ENCODE measurements at regions not wholly inside any gene's neighbourhood (a gene's known extent, or its start where the extent isn't known, plus 50 kb on each side); places are given as distances from the start of the nearest gene placed in this dataset.

DNA sequence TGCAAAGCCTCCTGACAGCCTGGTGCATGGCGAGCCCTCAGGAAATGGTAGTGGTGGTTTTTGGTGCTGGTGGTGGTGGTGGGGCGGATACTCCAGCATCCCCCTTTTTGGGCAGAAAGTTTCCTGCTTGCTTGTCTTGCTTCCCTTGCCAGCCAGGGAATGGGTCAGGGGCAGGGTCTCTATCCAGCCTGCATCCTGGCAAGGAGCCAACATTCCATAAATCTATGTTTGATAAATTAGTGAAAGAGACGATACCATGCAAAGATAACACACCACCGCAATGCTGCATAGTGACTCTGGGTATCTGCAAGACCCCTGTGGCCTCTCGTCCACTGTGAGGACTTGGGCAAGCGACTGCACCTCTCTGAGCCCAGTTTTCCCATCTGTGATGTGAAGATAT is 246.2 kb downstream of the LRFN2 start:
- Histone ChIP-seq H3K36me3 (ENCODE audit: insufficient read depth, low read length) (no peaks in the 10 kb centered on the region), H2AFZ (ENCODE audit: low read depth, low read length) (no peak overlapping the region), H3K27me3 (ENCODE audit: insufficient read depth, low read length) (no peaks in the 10 kb centered on the region), H3K9me3 (ENCODE audit: low read length) (no peaks in the 10 kb centered on the region), H3K4me1 (ENCODE audit: insufficient read depth, low read length) (no peaks in the 10 kb centered on the region), H3K4me3 (ENCODE audit: low read length) (no peak overlapping the region)

DNA sequence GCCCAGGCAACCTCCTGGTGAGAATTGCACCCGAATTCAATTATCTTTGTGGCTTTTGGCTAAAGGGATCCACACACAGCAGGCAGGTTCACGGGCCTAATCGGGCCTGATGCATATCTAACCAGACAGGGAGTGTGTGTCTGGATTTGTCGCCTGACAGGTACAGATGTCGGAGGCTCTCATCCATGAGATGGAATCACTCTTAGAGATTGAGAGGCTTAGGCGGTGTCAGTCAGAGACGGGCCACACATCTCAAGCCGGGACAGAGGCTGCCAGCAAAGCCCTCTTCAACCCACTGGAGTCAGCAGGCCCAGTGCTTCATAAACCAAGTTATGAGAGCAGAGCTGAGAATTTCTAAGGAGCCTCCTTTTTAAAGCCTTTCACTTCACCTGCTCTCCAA is 247.0 kb downstream of the LRFN2 start:
- Histone ChIP-seq H3K9me3 (ENCODE audit: low read length) (no peaks in the 10 kb centered on the region), H2AFZ (ENCODE audit: low read depth, low read length) (no peak overlapping the region), H3K36me3 (ENCODE audit: insufficient read depth, low read length) (no peaks in the 10 kb centered on the region), H3K4me1 (ENCODE audit: insufficient read depth, low read length) (no peaks in the 10 kb centered on the region), H3K4me3 (ENCODE audit: low read length) (no peak overlapping the region), H3K27me3 (ENCODE audit: insufficient read depth, low read length) (no peaks in the 10 kb centered on the region)

DNA sequence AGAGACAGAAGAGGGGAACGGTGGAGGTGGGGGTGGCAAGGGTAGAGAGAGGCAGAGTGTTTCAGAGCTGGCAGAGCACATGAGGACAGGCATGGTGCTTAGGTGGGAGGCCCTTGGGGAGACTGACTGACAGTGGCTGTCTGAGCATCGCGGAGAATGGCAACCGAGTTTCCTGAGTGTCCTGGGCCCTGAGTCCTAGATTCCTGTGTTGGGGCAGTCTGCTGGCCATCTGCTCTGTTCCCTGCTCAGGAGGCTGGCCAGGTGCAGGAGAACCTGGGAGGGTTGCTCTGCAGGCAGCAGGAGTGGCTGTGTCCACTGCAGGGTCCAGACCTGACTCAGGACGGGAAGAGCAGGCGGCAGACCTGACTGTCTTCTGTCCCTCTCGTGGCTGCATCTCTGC is 248.9 kb downstream of the LRFN2 start:
- Histone ChIP-seq H3K4me1 (ENCODE audit: insufficient read depth, low read length) (peaks cover 2% of the 10 kb centered on the region), H2AFZ (ENCODE audit: low read depth, low read length) (no peak overlapping the region), H3K36me3 (ENCODE audit: insufficient read depth, low read length) (no peaks in the 10 kb centered on the region), H3K4me3 (ENCODE audit: low read length) (no peak overlapping the region), H3K9me3 (ENCODE audit: low read length) (no peaks in the 10 kb centered on the region), H3K27me3 (ENCODE audit: insufficient read depth, low read length) (no peaks in the 10 kb centered on the region)

DNA sequence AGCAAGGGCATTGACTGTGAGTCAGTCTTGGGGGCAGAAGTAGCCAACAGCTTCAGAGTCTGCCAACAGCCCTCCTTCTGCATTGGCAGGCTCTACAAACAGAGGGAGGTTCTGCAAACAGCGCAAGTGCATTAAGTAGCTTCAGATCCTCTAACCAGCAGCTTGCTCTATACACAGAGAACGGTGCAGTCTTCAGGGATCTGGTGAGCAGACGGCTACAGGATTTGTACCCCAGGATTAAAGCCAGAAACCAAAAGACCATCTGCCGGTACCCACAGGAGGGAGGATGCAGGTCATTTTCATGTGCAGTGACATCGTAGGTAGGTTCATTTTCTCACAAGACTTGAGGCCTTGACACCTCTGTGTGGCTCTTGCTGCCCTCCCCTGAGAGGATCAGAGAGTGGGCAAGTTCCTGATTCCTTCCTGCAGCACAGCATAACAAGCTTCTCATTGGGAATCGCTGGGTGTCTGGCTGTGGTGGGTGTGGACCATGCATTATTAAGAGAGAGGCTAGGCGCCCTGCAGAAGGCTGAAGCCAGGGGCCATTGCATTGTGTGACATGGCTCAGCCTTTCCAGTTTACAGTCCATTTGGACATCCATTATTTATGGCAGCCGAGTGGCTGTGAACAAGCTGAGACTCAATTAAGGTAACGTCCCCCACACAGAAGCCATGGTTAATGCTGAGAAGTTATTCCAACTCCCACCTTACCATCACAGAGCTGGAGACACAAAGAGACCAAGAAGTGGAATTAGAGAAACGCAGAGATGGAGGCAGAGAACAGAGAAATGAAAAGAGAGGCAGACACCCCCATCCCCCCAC is 250.0 kb downstream of the LRFN2 start:
- H3K4me1 ChIP-seq (ENCODE audit: insufficient read depth, low read length) = peaks cover 2% of the 10 kb centered on the region
- H3K36me3 ChIP-seq (ENCODE audit: insufficient read depth, low read length) = no peaks in the 10 kb centered on the region
- no peak overlapping the region for H2AFZ ChIP-seq (ENCODE audit: low read depth, low read length)
- H3K27me3 ChIP-seq (ENCODE audit: insufficient read depth, low read length) = no peaks in the 10 kb centered on the region
- no peaks in the 10 kb centered on the region for H3K9me3 ChIP-seq (ENCODE audit: low read length)
- H3K4me3 ChIP-seq (ENCODE audit: low read length) = no peak overlapping the region

DNA sequence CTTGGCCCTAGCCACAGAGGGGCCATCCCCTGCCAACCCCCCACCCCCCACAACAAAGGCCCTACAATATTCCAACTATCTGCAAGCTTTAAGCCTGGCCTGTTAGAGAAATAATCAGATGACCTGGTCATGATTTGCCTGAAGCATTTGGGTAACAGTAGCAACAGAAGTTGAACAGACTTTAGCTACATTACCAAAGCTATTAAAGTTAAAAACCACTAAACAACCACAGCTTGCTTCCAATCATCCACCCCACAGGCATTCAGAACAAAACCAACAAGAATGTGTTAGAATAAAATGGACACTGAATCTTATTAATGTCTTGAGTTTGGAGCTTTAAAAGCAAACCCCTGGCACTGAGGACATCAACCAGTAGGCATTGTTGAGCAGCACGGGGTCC is 250.9 kb downstream of the LRFN2 start:
- H2AFZ ChIP-seq (ENCODE audit: low read depth, low read length) = no peak overlapping the region
- H3K4me3 ChIP-seq (ENCODE audit: low read length) = no peak overlapping the region
- no peaks in the 10 kb centered on the region for H3K36me3 ChIP-seq (ENCODE audit: insufficient read depth, low read length)
- H3K4me1 ChIP-seq (ENCODE audit: insufficient read depth, low read length) = peaks cover 2% of the 10 kb centered on the region
- no peaks in the 10 kb centered on the region for H3K9me3 ChIP-seq (ENCODE audit: low read length)
- H3K27me3 ChIP-seq (ENCODE audit: insufficient read depth, low read length) = no peaks in the 10 kb centered on the region

DNA sequence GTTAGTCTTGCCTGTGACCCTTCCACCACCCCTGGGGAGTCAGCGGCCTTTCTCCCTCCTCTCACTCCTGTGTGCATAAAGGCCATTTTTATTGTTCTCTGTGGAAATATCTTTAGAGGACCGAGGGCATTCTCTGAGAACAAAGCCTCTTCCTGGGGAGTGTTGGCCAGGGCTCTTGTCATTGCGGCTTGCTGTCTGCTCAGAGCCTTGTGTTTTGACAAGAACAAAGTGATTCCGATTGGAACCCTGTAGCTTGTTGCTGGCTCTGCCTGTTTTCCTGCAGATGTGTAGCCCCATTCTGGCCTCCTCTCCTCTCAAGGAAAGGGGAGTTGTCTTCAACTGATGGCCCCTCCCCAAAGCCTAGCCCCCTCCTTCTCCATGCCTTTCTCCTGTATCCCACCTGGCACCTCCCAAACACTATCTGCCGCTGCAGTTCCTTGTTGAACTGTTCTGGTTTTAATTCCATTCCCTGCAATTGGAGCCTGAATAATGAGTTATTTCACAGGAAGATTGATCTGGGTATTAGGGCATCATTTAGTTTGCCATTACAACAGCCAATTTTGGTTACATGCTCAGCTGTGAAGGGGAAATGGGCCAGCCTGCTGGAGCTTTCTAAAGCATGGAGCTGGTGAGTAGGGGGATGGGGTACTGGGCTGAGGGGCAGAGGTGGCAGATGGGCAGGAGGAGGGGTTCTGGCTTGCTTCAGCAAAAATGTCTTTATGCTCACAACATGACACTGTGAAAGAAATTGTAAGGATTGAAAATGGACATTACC is 252.5 kb downstream of the LRFN2 start:
- Histone ChIP-seq H2AFZ (ENCODE audit: low read depth, low read length) (no peak overlapping the region), H3K4me1 (ENCODE audit: insufficient read depth, low read length) (peaks cover 2% of the 10 kb centered on the region), H3K9me3 (ENCODE audit: low read length) (no peaks in the 10 kb centered on the region), H3K27me3 (ENCODE audit: insufficient read depth, low read length) (no peaks in the 10 kb centered on the region), H3K36me3 (ENCODE audit: insufficient read depth, low read length) (no peaks in the 10 kb centered on the region), H3K4me3 (ENCODE audit: low read length) (no peak overlapping the region)

DNA sequence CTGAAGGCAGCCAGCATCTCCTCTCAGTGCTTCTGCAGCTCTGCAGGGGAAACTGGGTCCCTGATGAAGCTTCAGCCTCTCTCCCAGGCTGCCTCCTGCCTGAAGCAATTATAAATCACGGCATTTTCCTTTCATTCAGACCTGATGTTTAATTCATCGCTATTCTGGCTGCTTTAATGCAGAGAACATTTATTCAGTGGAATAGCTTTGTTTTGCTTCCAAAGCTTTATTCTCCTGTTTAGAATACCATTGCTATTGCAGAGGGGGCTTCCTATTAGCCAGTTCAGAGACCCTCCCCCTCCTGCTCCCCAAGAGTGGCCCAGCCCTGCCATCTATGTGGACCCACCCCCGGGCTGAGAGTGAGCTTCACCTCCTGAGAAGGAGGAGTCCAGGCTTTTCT is 255.6 kb downstream of the LRFN2 start:
- H3K4me3 ChIP-seq (ENCODE audit: low read length) = no peak overlapping the region
- no peaks in the 10 kb centered on the region for H3K36me3 ChIP-seq (ENCODE audit: insufficient read depth, low read length)
- no peaks in the 10 kb centered on the region for H3K9me3 ChIP-seq (ENCODE audit: low read length)
- no peak overlapping the region for H2AFZ ChIP-seq (ENCODE audit: low read depth, low read length)
- H3K4me1 ChIP-seq (ENCODE audit: insufficient read depth, low read length) = peaks cover 2% of the 10 kb centered on the region
- H3K27me3 ChIP-seq (ENCODE audit: insufficient read depth, low read length) = peaks cover 3% of the 10 kb centered on the region

DNA sequence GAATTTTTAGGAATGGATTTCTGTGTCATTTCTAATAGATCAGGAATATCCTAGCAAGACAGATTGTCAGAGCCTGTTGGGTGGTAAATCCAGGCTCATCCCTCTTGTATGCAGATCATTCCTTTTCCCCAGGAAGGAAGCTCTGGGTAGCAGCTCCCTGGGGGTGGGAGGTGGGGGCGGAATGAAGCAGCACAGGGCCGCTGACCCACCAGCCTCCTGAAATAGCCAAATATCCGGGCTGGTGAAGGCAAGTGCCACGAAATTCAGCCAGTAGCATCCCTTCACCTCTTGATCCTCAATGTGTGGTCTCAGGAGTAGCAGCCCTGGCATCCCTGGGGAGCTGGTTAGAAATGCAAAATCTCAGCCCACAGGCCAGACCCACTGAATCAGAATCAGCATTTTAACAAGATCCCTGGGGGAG is 256.9 kb downstream of the LRFN2 start:
- Histone ChIP-seq H3K27me3 (ENCODE audit: insufficient read depth, low read length) (peaks cover 3% of the 10 kb centered on the region), H3K36me3 (ENCODE audit: insufficient read depth, low read length) (no peaks in the 10 kb centered on the region), H2AFZ (ENCODE audit: low read depth, low read length) (no peak overlapping the region), H3K4me1 (ENCODE audit: insufficient read depth, low read length) (peaks cover 2% of the 10 kb centered on the region), H3K9me3 (ENCODE audit: low read length) (no peaks in the 10 kb centered on the region), H3K4me3 (ENCODE audit: low read length) (no peak overlapping the region)

DNA sequence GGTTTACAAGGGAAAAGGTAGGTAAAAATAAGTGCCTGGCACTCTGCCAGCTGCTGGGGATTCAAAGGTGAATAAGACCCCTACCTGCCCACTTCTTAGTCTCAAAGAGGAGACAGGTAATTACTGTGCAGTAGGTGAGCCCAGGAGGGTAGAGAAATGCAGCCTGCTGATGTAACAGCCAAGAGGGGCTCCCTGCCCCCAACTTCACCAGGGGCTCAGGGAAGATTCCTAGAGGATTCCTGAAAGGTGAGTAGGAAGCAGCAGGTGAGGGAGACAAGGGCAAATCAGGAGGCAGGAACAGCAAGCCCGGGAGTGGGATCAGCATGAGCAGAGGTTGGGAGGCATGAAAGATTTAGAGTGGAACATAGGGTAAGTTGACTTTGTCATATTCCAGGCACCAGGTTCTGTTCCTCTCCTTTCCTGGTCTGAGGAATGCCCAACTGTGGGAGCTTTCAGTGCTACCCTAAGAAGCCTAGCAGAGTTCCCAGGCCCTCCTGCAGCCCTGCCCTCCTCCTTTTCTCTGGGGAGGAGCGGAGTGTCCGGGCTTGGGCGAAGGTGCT is 258.1 kb downstream of the LRFN2 start:
- no peak overlapping the region for H3K4me3 ChIP-seq (ENCODE audit: low read length)
- H2AFZ ChIP-seq (ENCODE audit: low read depth, low read length) = no peak overlapping the region
- H3K36me3 ChIP-seq (ENCODE audit: insufficient read depth, low read length) = no peaks in the 10 kb centered on the region
- H3K27me3 ChIP-seq (ENCODE audit: insufficient read depth, low read length) = peaks cover 3% of the 10 kb centered on the region
- H3K4me1 ChIP-seq (ENCODE audit: insufficient read depth, low read length) = no peaks in the 10 kb centered on the region
- H3K9me3 ChIP-seq (ENCODE audit: low read length) = no peaks in the 10 kb centered on the region

DNA sequence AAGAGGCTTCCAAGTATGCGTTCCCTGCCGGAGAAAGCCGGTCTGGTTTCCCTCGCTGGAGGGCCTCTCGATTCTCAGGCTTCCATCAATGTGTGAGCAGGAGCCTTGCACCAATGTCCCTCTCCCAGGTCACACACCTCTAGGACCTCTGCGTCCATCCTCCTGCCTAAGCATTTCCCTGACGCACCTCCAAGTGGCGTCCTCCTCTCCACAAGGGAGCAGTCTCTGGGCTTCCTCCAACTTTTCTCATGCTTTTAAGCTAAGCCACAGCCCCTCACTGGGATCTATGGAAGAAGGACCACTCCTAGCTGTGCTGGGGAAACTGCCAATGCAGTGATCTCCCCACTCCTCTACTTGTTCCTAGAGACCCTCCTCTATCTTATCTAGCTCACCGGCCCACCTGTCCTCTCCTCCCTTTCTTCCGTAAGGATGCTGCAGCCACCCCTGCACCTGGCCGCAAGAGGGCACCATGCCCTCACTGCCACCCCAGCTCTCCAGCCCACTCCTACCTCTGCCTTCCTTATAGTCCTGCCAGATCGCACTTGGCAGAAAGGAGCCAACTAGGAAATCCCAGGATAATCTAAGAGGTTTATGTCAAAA is 258.7 kb downstream of the LRFN2 start:
- no peak overlapping the region for H3K4me3 ChIP-seq (ENCODE audit: low read length)
- H3K36me3 ChIP-seq (ENCODE audit: insufficient read depth, low read length) = no peaks in the 10 kb centered on the region
- H3K9me3 ChIP-seq (ENCODE audit: low read length) = no peaks in the 10 kb centered on the region
- H3K4me1 ChIP-seq (ENCODE audit: insufficient read depth, low read length) = no peaks in the 10 kb centered on the region
- H3K27me3 ChIP-seq (ENCODE audit: insufficient read depth, low read length) = peaks cover 3% of the 10 kb centered on the region
- H2AFZ ChIP-seq (ENCODE audit: low read depth, low read length) = no peak overlapping the region

DNA sequence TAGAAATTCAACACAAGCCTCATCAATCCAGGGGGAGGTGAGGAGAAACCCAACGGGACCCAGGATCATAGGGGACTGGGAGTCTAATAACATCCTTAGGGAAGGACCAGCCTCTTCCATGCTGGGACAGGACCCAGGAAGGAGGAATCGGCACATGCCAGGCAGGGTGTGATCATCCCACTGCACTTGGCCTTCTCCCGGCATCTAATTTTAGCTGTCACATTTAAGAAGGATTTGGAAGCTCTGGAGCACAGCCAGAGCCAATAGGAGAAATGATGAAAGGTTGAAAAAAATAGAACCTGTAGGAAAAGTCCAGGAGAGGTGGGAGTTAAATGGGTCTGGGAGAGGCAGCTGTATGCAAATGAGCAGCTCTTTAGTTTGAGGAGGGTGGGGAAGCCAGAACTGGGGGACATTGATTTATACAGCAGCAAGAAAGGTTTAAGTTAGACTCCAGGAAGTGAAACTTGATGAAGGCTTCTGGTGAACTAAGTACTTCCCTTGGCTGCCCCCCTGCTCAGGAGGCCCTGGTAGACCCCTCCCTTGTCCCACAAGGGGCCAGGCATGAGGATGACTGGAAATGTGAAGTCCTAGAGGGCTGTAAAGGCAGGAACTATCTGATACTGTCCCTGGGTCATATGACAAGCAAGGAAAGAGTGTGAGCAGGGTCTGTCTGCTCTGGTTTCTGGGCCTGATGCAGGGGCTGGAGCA is 260.3 kb downstream of the LRFN2 start:
- H3K4me1 ChIP-seq (ENCODE audit: insufficient read depth, low read length) = no peaks in the 10 kb centered on the region
- H3K9me3 ChIP-seq (ENCODE audit: low read length) = no peaks in the 10 kb centered on the region
- H3K36me3 ChIP-seq (ENCODE audit: insufficient read depth, low read length) = no peaks in the 10 kb centered on the region
- H3K4me3 ChIP-seq (ENCODE audit: low read length) = no peak overlapping the region
- H2AFZ ChIP-seq (ENCODE audit: low read depth, low read length) = no peak overlapping the region
- peaks cover 3% of the 10 kb centered on the region for H3K27me3 ChIP-seq (ENCODE audit: insufficient read depth, low read length)

DNA sequence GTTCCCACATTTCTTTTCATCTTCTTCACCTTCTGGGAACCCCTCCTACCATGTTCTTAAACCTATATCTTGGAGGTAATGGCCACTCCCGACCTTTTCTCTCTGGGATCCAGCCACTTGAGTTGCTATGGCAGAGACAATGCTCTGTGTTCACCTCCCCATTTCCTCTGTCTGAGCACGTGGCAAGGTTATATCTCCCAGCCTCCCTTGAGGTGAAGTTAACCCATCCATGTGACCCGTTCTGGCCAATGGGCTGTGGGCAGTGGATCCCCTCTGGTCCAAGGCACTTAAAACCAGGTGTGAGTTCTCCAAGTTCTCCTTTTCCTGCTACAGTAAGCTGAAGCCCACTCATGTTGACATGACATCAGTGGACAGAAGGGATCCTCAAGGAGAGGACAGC is 261.4 kb downstream of the LRFN2 start:
- Histone ChIP-seq H3K4me1 (ENCODE audit: insufficient read depth, low read length) (no peaks in the 10 kb centered on the region), H3K4me3 (ENCODE audit: low read length) (no peak overlapping the region), H3K36me3 (ENCODE audit: insufficient read depth, low read length) (no peaks in the 10 kb centered on the region), H3K9me3 (ENCODE audit: low read length) (no peaks in the 10 kb centered on the region), H2AFZ (ENCODE audit: low read depth, low read length) (no peak overlapping the region), H3K27me3 (ENCODE audit: insufficient read depth, low read length) (peaks cover 3% of the 10 kb centered on the region)
